Endothelial cell of umbilical vein (primary cell): ENCODE measurements at regions not wholly inside any gene's neighbourhood (a gene's known extent, or its start where the extent isn't known, plus 50 kb on each side); places are given as distances from the start of the nearest gene placed in this dataset.

Source experiments
- BruUV-seq: library from RNA; stranded (reverse); fragments of 400-500 nt; replicated peaks from 2 replicates; lab custom pipeline; 2021; lab: Mats Ljungman, UMichigan
- CTCF ChIA-PET: fragments of 300-600, 350-600 bp; sonication (Branson Sonifier 250); formaldehyde crosslinking; loops from one replicate; lab custom pipeline; 2021; ENCODE audit warnings: antibody characterized with exemption, inconsistent platforms; lab: Charles Lee
- POLR2A ChIA-PET: fragments of 300-600, 350-600 bp; sonication (Branson Sonifier 250); formaldehyde crosslinking; loops from one replicate; lab custom pipeline; 2021; ENCODE audit warnings: antibody characterized with exemption, inconsistent platforms; lab: Charles Lee
- DNase-seq: peaks from one replicate; pipeline ENCODE4 v3.0.0-alpha.2; 2011; ENCODE audit warnings: low read depth, low spot score
- FAIRE-seq: peaks from 2 replicates; lab custom pipeline; 2011; peaks lifted over from hg19 to GRCh38; lab: Jason Lieb, UNC
- H2AFZ ChIP-seq: 2 replicates; pipeline ENCODE4 v1.6.0; 2012; ENCODE audit warnings: low read depth, low read length, control low read depth, inconsistent platforms
- H3K27ac ChIP-seq: 2 replicates; pipeline ENCODE4 v1.5.1; 2011; ENCODE audit warnings: low read depth, mild to moderate bottlenecking, control low read depth, low read length, moderate library complexity; ENCODE audit not compliant: insufficient read depth
- H3K27me3 ChIP-seq, 2 experiments: 2 replicates each; pipeline versions ENCODE4 v1.6.0 to v1.6.1; 2011; ENCODE audit warnings: low read length in 2 of 2, mixed read lengths in 1 of 2; ENCODE audit not compliant: control insufficient read depth in 2 of 2, insufficient read depth in 2 of 2
- H3K36me3 ChIP-seq, 2 experiments: 2 replicates in 1 of 2; 3 replicates in 1 of 2; pipeline ENCODE4 v1.5.1; 2011; ENCODE audit warnings: low read length in 2 of 2, mild to moderate bottlenecking in 1 of 2, moderate library complexity in 1 of 2; ENCODE audit not compliant: control insufficient read depth in 2 of 2, insufficient read depth in 2 of 2; ENCODE audit errors: extremely low read depth in 1 of 2
- H3K4me1 ChIP-seq: 3 replicates; pipeline ENCODE4 v1.5.1; 2011; ENCODE audit warnings: mild to moderate bottlenecking, low read length; ENCODE audit not compliant: control insufficient read depth, insufficient read depth; ENCODE audit errors: extremely low read depth
- H3K4me2 ChIP-seq: 2 replicates; pipeline ENCODE4 v1.6.1; 2011; ENCODE audit warnings: low read length, control low read depth, mixed read lengths; ENCODE audit not compliant: insufficient read depth
- H3K4me3 ChIP-seq, 3 experiments: fragments of 200-600 bp in 1 of 3; sonication (generic), shearing (Covaris generic) in 1 of 3; replicated peaks in 1 of 3; 2 replicates each; pipeline ENCODE4 v1.5.1; 2011 to 2016; ENCODE audit warnings: control low read depth in 3 of 3, low read length in 3 of 3, mild to moderate bottlenecking in 2 of 3, inconsistent platforms in 1 of 3, low read depth in 1 of 3, moderate library complexity in 1 of 3; ENCODE audit not compliant: insufficient read depth in 1 of 3
- H3K79me2 ChIP-seq: 2 replicates; pipeline ENCODE4 v1.6.0; 2012; ENCODE audit warnings: low read length, inconsistent platforms; ENCODE audit not compliant: control insufficient read depth, insufficient read depth
- H3K9ac ChIP-seq: replicated peaks from 2 replicates; pipeline ENCODE3; 2011; ENCODE audit warnings: low read length, control low read depth; ENCODE audit not compliant: insufficient read depth; ENCODE audit errors: extremely low read depth
- H3K9me1 ChIP-seq: replicated peaks from 3 replicates; pipeline ENCODE4 v1.6.0; 2011; ENCODE audit warnings: mild to moderate bottlenecking, low read length; ENCODE audit not compliant: control insufficient read depth, insufficient read depth; ENCODE audit errors: extremely low read depth
- H3K9me3 ChIP-seq: replicated peaks from 2 replicates; pipeline ENCODE4 v1.5.1; 2012; ENCODE audit warnings: low read length, inconsistent platforms; ENCODE audit not compliant: control insufficient read depth, insufficient read depth
- H4K20me1 ChIP-seq: replicated peaks from 2 replicates; pipeline ENCODE3; 2011; ENCODE audit warnings: mild to moderate bottlenecking, low read length; ENCODE audit not compliant: control insufficient read depth, insufficient read depth; ENCODE audit errors: extremely low read depth
- CTCF ChIP-seq, 2 donors: IDR thresholded peaks; 1 replicate in 1 of 2; 2 replicates in 1 of 2; pipeline ENCODE4 v1.5.1; 2011; ENCODE audit warnings: low read length in 2 of 2, mild to moderate bottlenecking in 2 of 2, moderate library complexity in 2 of 2, control low read depth in 1 of 2, inconsistent platforms in 1 of 2, low read depth in 1 of 2; ENCODE audit not compliant: insufficient read depth in 1 of 2; ENCODE audit errors: extremely low read depth in 1 of 2
- EZH2 ChIP-seq: IDR thresholded peaks from 2 replicates; pipeline ENCODE4 v1.6.1; 2012; ENCODE audit warnings: borderline replicate concordance, low read depth, mild to moderate bottlenecking, moderate library complexity, low read length, inconsistent platforms; ENCODE audit not compliant: severe bottlenecking
- FOS ChIP-seq: IDR thresholded peaks from 2 replicates; pipeline ENCODE4 v1.6.1; 2011; ENCODE audit warnings: mild to moderate bottlenecking, low read length, moderate library complexity, borderline replicate concordance; ENCODE audit not compliant: insufficient read depth
- GATA2 ChIP-seq: IDR thresholded peaks from 2 replicates; pipeline ENCODE4 v1.7.0; 2011; ENCODE audit warnings: low read depth, mild to moderate bottlenecking, moderate library complexity, mixed read lengths, low read length; ENCODE audit not compliant: insufficient read length, insufficient read depth
- JUN ChIP-seq: IDR thresholded peaks from 2 replicates; pipeline ENCODE4 v1.6.1; 2011; ENCODE audit warnings: borderline replicate concordance, low read depth; ENCODE audit not compliant: insufficient read length, insufficient read depth
- MAX ChIP-seq: IDR thresholded peaks from 2 replicates; pipeline ENCODE4 v1.6.1; 2011; ENCODE audit not compliant: insufficient read depth, insufficient read length
- MYC ChIP-seq: IDR thresholded peaks from one replicate; pipeline ENCODE4 v1.6.1; 2011; ENCODE audit warnings: mild to moderate bottlenecking, low read depth, low read length
- POLR2A ChIP-seq: IDR thresholded peaks from 2 replicates; pipeline ENCODE4 v1.6.1; 2012; ENCODE audit warnings: low read depth, mild to moderate bottlenecking, control low read depth, low read length
- POLR2AphosphoS5 ChIP-seq: IDR thresholded peaks from 2 replicates; pipeline ENCODE4 v1.6.1; 2012; ENCODE audit warnings: low read depth, mild to moderate bottlenecking, control low read depth, low read length, moderate library complexity; ENCODE audit not compliant: insufficient read depth
- dilution Hi-C: fragments of 300-500 bp; cut with MboI; formaldehyde crosslinking; loops from one replicate; pipeline ENCODE4 v1.15.0; 2019; ENCODE audit warnings: low sequenced_read_pairs; ENCODE audit not compliant: extremely low pct_ligation_motif_present
- intact Hi-C: fragments of 100-400 bp; cut with micrococcal nuclease; formaldehyde crosslinking; loops from one replicate; pipeline ENCODE4 v1.10.0; 2022

GRCh38 chr5:13215806-13216205, 728.7 kb downstream of the DNAH5 start:
- intact Hi-C loops (no loop called here), dilution Hi-C loops (no loop called here)
- POLR2A ChIA-PET = no interaction called here
- no peaks in the 10 kb centered on the region for H3K9me1 ChIP-seq
- no peaks in the 10 kb centered on the region for H3K4me1 ChIP-seq
- H3K27ac ChIP-seq = no peak overlapping the region
- H4K20me1 ChIP-seq = no peaks in the 10 kb centered on the region
- no peak overlapping the region for H3K9ac ChIP-seq
- no peaks in the 10 kb centered on the region for H3K36me3 ChIP-seq
- no peaks in the 10 kb centered on the region for H3K79me2 ChIP-seq
- CTCF ChIA-PET = interaction anchor here (0.5 to 1.0 kb wide), 2 partner anchors 35 to 72 kb away, joined by 3 to 5 read pairs; no protein-coding TSS in a partner anchor
- H3K4me2 ChIP-seq = no peak overlapping the region
- no peaks in the 10 kb centered on the region for H3K27me3 ChIP-seq
- DNase-seq = no peak
- H3K9me3 ChIP-seq = no peaks in the 10 kb centered on the region
- no peak for FAIRE-seq
- no peak for TF ChIP-seq CTCF (IDR thresholded peaks at IDR 0.05; ENCODE audit: extremely low read depth in 1 of 2, insufficient read depth in 1 of 2, low read depth in 1 of 2, low read length in 2 of 2)
- TF ChIP-seq FOS = no peak
- no peak for TF ChIP-seq JUN
- no peak overlapping the region for H2AFZ ChIP-seq
- no TSS peak for BruUV-seq
- no peak overlapping the region for H3K4me3 ChIP-seq

- Histone ChIP-seq H2AFZ (no peak overlapping the region), H3K36me3 (no peaks in the 10 kb centered on the region), H3K79me2 (no peaks in the 10 kb centered on the region), H3K9me1 (no peaks in the 10 kb centered on the region), H3K4me2 (no peak overlapping the region), H3K4me3 (no peak overlapping the region), H3K27me3 (no peaks in the 10 kb centered on the region), H3K27ac (no peak overlapping the region), H4K20me1 (no peaks in the 10 kb centered on the region), H3K9ac (no peak overlapping the region), H3K4me1 (no peaks in the 10 kb centered on the region), H3K9me3 (no peaks in the 10 kb centered on the region)
- dilution Hi-C loops (no loop called here), intact Hi-C loops (no loop called here)
- no peak for FAIRE-seq
- no TSS peak for BruUV-seq
- no peak for DNase-seq
- CTCF ChIA-PET = no interaction called here
- POLR2A ChIA-PET = no interaction called here
- TF ChIP-seq JUN (no peak), FOS (no peak), GATA2 (no peak), MAX (no peak), POLR2A (no peak), EZH2 (no peak), MYC (no peak), CTCF (IDR thresholded peaks at IDR 0.05; ENCODE audit: extremely low read depth in 1 of 2, insufficient read depth in 1 of 2, low read depth in 1 of 2, low read length in 2 of 2) (no peak), POLR2AphosphoS5 (no peak)
These were observed 729.1 kb downstream of the DNAH5 start for GRCh38 chr5:13215370-13215769.
